Motor neuron (in vitro differentiated cells): ENCODE measurements at regions not wholly inside any gene's neighbourhood (a gene's known extent, or its start where the extent isn't known, plus 50 kb on each side); places are given as distances from the start of the nearest gene placed in this dataset.
"Not testable (repeated sequence)": the region's sequence is repeated elsewhere in the genome, so short reads cannot be mapped to it uniquely, and the experiment has no call there.

Experiments used
- ATAC-seq, 8 experiments: fragments of 200-7000 bp; cut with Tn5 transposase; replicated peaks in 6 of 8; 2 replicates each; pipeline ENCODE4 v1.8.0; 2021; ENCODE audit warnings: mild to moderate bottlenecking in 8 of 8, moderate library complexity in 8 of 8
- H3K27ac ChIP-seq, 2 donors: fragments of 250-450 bp; sonication (Bioruptor Pico); 2 replicates each; pipeline ENCODE4 v1.9.0; 2021; ENCODE audit warnings: antibody characterized with exemption in 2 of 2, mild to moderate bottlenecking in 2 of 2, moderate library complexity in 1 of 2
- H3K4me1 ChIP-seq, 2 donors: fragments of 250-450 bp; sonication (Bioruptor Pico); replicated peaks in 1 of 2; 2 replicates each; pipeline ENCODE4 v1.6.1; 2021; ENCODE audit warnings: antibody characterized with exemption in 2 of 2, mild to moderate bottlenecking in 2 of 2, moderate library complexity in 1 of 2
- H3K4me3 ChIP-seq, 5 donors: fragments of 250-450 bp; sonication (Bioruptor Pico); 2 replicates each; pipeline ENCODE4 v1.9.0; 2021; ENCODE audit warnings: antibody characterized with exemption in 5 of 5, mild to moderate bottlenecking in 5 of 5, moderate library complexity in 4 of 5
- WGBS, 10 experiments: fragments of 450-650 bp; shearing (Covaris generic); methylation state at CpG; one replicate each; pipeline ENCODE4 v1.0.0; 2022; 5-methylcytosine and 5-hydroxymethylcytosine counted together
- in situ Hi-C, 9 experiments: fragments of 400-800 bp; cut with MboI; loops; one replicate each; pipeline ENCODE4 v1.15.0; 2021; ENCODE audit warnings: low sequenced_read_pairs in 9 of 9, low pct_unique_long_range_greater_than_20kb in 2 of 9; ENCODE audit not compliant: unreplicated experiment in 9 of 9

- WGBS, 10 experiments, result 100% methylated on average over 4 of the region's 32 CpGs; no CpG with 5 or more reads in 9 of the 10 experiments
- H3K4me3 ChIP-seq, ATAC-seq, H3K4me1 ChIP-seq, H3K27ac ChIP-seq: not testable (repeated sequence)
- in situ Hi-C loops, result loop anchor here in 1 of 9 experiments (25.0 kb wide), 1 partner anchor 628 kb away; no protein-coding TSS in a partner anchor
These were observed 2000.1 kb upstream of the CELF4 start for GRCh38 chr18:39565551-39566230.

GRCh38 chr18:39564716-39565115, 1999.1 kb upstream of the CELF4 start:
- Histone ChIP-seq H3K4me1 (no peaks in the 10 kb centered on the region), H3K27ac (no peak overlapping the region), H3K4me3 (no peak overlapping the region)
- WGBS, 10 experiments, result 18 to 100% (median 93%) methylated on average over 1 to 4 of the region's 4 CpGs
- in situ Hi-C loops, result loop anchor here in 1 of 9 experiments (25.0 kb wide), 1 partner anchor 627 kb away; no protein-coding TSS in a partner anchor
- ATAC-seq, result peak in 1 of 8 experiments; percentile 21

- in situ Hi-C loops, result loop anchor here in 1 of 9 experiments (25.0 kb wide), 1 partner anchor 624 kb away; no protein-coding TSS in a partner anchor
- no peaks in the 10 kb centered on the region for H3K4me1 ChIP-seq
- WGBS, 10 experiments, result 0 to 100% (median 71%) methylated on average over 1 to 2 of the region's 2 CpGs; no CpG with 5 or more reads in 1 of the 10 experiments
- H3K4me3 ChIP-seq, result no peak overlapping the region
- no peak overlapping the region for H3K27ac ChIP-seq
- peak in 1 of 8 experiments; percentile 39 for ATAC-seq
These were observed 1995.5 kb upstream of the CELF4 start for GRCh38 chr18:39561126-39561525.

GRCh38 chr18:39558658-39559057, 1993.1 kb upstream of the CELF4 start:
- in situ Hi-C loops, result loop anchor here in 1 of 9 experiments (25.0 kb wide), 1 partner anchor 621 kb away; no protein-coding TSS in a partner anchor
- peaks cover 0 to 15% of the 10 kb centered on the region in 2 donors for H3K4me1 ChIP-seq
- H3K27ac ChIP-seq, result no peak overlapping the region
- H3K4me3 ChIP-seq, result no peak overlapping the region
- ATAC-seq, result no peak

- 20 to 100% (median 66%) methylated on average over 1 of the region's 1 CpG; no CpG with 5 or more reads in 4 of the 10 experiments for WGBS, 10 experiments
- in situ Hi-C loops, result loop anchor here in 1 of 9 experiments (25.0 kb wide), 1 partner anchor 618 kb away; no protein-coding TSS in a partner anchor
- Histone ChIP-seq H3K4me1 (peaks cover 0 to 15% of the 10 kb centered on the region in 2 donors), H3K4me3 (no peak overlapping the region), H3K27ac (no peak overlapping the region)
- ATAC-seq, result peak in 4 of 8 experiments; percentile 21 to 36 (median 32)
These were observed 1989.9 kb upstream of the CELF4 start for GRCh38 chr18:39555496-39555895.

- peaks cover 0 to 21% of the 10 kb centered on the region in 2 donors for H3K4me1 ChIP-seq
- H3K27ac ChIP-seq, result no peak overlapping the region
- 0 to 100% (median 85%) methylated on average over 1 to 2 of the region's 2 CpGs; no CpG with 5 or more reads in 3 of the 10 experiments for WGBS, 10 experiments
- no peak overlapping the region for H3K4me3 ChIP-seq
- ATAC-seq, result no peak
- in situ Hi-C loops, result loop anchor here in 1 of 9 experiments (25.0 kb wide), 1 partner anchor 613 kb away; no protein-coding TSS in a partner anchor
These were observed 1985.1 kb upstream of the CELF4 start for GRCh38 chr18:39550701-39551100.

- peak in 4 of 8 experiments; percentile 22 to 70 (median 52) for ATAC-seq
- Histone ChIP-seq H3K27ac (no peak overlapping the region), H3K4me3 (no peak overlapping the region), H3K4me1 (peaks cover 0 to 8% of the 10 kb centered on the region in 2 donors)
- 14 to 100% (median 71%) methylated on average over 1 of the region's 1 CpG; no CpG with 5 or more reads in 3 of the 10 experiments for WGBS, 10 experiments
- in situ Hi-C loops, result no loop called here
These were observed 1983.5 kb upstream of the CELF4 start for GRCh38 chr18:39549144-39549543.

GRCh38 chr18:39531659-39532058, 1966.1 kb upstream of the CELF4 start:
- Histone ChIP-seq H3K27ac (no peak overlapping the region), H3K4me3 (no peak overlapping the region), H3K4me1 (no peaks in the 10 kb centered on the region)
- in situ Hi-C loops, result no loop called here
- 0 to 100% (median 91%) methylated on average over 1 to 5 of the region's 5 CpGs for WGBS, 10 experiments
- no peak for ATAC-seq

GRCh38 chr18:39529358-39529757, 1963.8 kb upstream of the CELF4 start:
- H3K4me3 ChIP-seq, result no peak overlapping the region
- in situ Hi-C loops, result no loop called here
- ATAC-seq, result no peak
- 0 to 100% (median 85%) methylated on average over 1 to 8 of the region's 12 CpGs; no CpG with 5 or more reads in 2 of the 10 experiments for WGBS, 10 experiments
- H3K27ac ChIP-seq, result no peak overlapping the region
- H3K4me1 ChIP-seq, result no peaks in the 10 kb centered on the region

GRCh38 chr18:39527465-39527864, 1961.9 kb upstream of the CELF4 start:
- Histone ChIP-seq H3K27ac (no peak overlapping the region), H3K4me3 (no peak overlapping the region), H3K4me1 (no peaks in the 10 kb centered on the region)
- ATAC-seq, result no peak
- WGBS, 10 experiments, result 23 to 100% (median 100%) methylated on average over 1 of the region's 1 CpG; no CpG with 5 or more reads in 3 of the 10 experiments
- in situ Hi-C loops, result no loop called here

GRCh38 chr18:39524370-39524769, 1958.8 kb upstream of the CELF4 start:
- in situ Hi-C loops, result no loop called here
- Histone ChIP-seq H3K27ac (no peak overlapping the region), H3K4me1 (no peaks in the 10 kb centered on the region)

GRCh38 chr18:39523281-39523680, 1957.7 kb upstream of the CELF4 start:
- peak in 6 of 8 experiments; percentile 19 to 52 (median 37) for ATAC-seq
- Histone ChIP-seq H3K4me1 (peaks cover 0 to 6% of the 10 kb centered on the region in 2 donors), H3K4me3 (no peak overlapping the region), H3K27ac (no peak overlapping the region)
- 89 to 100% (median 100%) methylated on average over 1 of the region's 1 CpG; no CpG with 5 or more reads in 4 of the 10 experiments for WGBS, 10 experiments
- in situ Hi-C loops, result no loop called here

More at GRCh38 chr18:39524370-39524769, 1958.8 kb upstream of the CELF4 start:
- H3K4me3 ChIP-seq, result no peak overlapping the region
- peak in 2 of 8 experiments; percentile 32 to 93 for ATAC-seq

GRCh38 chr18:39521164-39521563, 1955.6 kb upstream of the CELF4 start:
- peaks cover 0 to 6% of the 10 kb centered on the region in 2 donors for H3K4me1 ChIP-seq
- no peak overlapping the region for H3K4me3 ChIP-seq
- no peak overlapping the region for H3K27ac ChIP-seq
- in situ Hi-C loops, result no loop called here
- ATAC-seq, result no peak
